ENCODE measurements at regions not wholly inside any gene's neighbourhood (a gene's known extent, or its start where the extent isn't known, plus 50 kb on each side); places are given as distances from the start of the nearest gene placed in this dataset.
"Not testable (repeated sequence)": the region's sequence is repeated elsewhere in the genome, so short reads cannot be mapped to it uniquely, and the experiment has no call there.

- DNase-seq (ENCODE audit: low read depth), result no peak
These were observed 129.9 kb downstream of the SOCS6 start for GRCh38 chr18:70418546-70419311.

DNA sequence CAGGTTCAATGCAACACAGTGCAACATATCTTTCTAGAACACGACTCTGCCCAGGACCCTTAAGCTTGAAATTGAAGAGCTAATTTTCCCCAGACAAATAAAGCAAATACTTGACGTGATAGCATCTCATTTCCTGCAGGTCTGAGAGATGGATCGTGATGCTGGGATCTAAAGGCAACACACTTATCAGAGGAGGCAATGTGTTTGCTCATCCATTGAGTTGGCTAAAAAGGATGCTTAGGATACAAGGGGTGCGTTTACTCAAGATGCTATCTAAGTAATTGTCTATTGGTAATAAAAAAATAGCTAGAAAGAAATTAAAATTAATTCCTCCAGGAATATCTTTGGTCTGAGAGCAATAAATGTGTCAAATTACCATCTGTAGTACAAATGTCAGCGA lies 129.0 kb downstream of the SOCS6 start:
- no peak for DNase-seq (ENCODE audit: low read depth)

- DNase-seq (ENCODE audit: low read depth), result no peak
These were observed 127.7 kb downstream of the SOCS6 start for GRCh38 chr18:70416496-70416895.

DNA sequence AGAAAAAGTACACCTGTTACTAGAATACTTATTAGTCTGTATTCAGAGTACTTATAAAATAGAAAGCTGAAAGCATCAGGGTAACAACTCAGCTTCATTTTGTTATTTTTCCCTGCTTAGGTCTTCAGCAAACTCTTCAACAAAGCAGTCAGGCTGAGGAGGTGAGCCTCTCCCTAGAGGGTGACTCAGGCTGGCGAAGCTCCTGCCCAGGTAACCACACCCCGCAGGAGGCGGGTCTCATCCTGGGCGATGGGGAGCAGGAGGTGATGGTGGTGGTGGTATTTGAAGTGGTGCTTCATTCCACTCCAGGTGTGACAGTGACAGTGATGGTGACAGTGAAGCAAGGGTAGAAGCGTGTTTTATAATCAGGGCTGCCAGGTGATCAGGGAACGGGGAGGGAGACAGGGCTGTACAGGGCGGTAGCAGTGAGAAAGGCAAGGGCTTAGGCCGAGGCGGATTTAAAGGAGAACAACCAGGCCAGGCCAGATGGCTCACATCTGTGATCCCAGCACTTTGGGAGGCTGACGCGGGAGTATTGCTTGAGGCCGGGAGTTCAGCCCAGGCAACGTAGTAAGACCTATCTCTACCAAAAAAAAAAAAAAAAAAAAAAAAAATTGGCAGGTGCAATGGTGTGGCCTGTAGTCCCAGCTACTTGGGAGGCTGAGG lies 127.1 kb downstream of the SOCS6 start:
- DNase-seq (ENCODE audit: low read depth), result no peak

GRCh38 chr18:70414315-70414900 lies 125.6 kb downstream of the SOCS6 start:
- DNase-seq (ENCODE audit: low read depth), result no peak

- DNase-seq (ENCODE audit: low read depth), result no peak
These were observed 124.6 kb downstream of the SOCS6 start for GRCh38 chr18:70413455-70413854.

GRCh38 chr18:70411876-70412435 lies 123.1 kb downstream of the SOCS6 start:
- no peak for DNase-seq (ENCODE audit: low read depth)

- no peak for DNase-seq (ENCODE audit: low read depth)
These were observed 122.5 kb downstream of the SOCS6 start for GRCh38 chr18:70411307-70411706.

DNA sequence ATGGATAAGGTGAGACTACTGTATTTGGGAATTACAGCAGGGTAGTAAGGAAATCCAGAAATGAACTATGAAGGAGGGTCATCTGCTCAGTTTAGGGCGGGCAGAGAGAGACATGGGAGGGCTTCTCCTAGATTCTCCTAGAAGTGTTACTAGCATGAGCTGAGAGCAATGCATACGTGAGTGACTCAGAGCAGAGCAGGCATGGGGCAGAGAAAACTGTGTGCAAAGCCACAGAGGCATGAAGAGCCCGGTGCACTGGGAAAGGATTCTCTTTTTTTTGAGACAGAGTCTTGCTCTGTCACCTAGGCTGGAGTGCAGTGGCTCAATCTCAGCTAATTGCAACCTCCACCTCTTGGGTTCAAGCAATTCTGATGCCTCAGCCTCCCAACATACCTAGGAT lies 116.2 kb downstream of the SOCS6 start:
- DNase-seq (ENCODE audit: low read depth), result no peak

DNA sequence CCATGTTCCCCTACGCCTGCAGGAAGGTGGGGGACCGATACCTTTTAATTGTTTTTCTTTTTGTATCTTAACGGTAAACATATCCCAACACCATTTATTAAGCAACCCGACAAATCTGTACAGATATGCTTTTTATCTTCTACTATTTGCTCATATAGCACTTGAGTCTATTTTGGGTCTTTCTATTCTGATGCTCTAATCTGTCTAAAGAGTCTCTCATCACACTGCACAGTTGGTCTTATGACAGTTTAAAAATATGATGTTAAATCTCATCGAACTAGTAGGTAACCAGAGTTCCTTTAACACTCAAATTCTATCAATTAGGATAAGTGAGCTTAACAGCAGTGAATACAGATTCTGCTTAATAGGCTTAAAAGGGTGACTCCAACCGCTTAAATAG lies 111.6 kb downstream of the SOCS6 start:
- no peak for DNase-seq (ENCODE audit: low read depth)

- DNase-seq (ENCODE audit: low read depth), result no peak
These were observed 109.2 kb downstream of the SOCS6 start for GRCh38 chr18:70398076-70398475.

DNA sequence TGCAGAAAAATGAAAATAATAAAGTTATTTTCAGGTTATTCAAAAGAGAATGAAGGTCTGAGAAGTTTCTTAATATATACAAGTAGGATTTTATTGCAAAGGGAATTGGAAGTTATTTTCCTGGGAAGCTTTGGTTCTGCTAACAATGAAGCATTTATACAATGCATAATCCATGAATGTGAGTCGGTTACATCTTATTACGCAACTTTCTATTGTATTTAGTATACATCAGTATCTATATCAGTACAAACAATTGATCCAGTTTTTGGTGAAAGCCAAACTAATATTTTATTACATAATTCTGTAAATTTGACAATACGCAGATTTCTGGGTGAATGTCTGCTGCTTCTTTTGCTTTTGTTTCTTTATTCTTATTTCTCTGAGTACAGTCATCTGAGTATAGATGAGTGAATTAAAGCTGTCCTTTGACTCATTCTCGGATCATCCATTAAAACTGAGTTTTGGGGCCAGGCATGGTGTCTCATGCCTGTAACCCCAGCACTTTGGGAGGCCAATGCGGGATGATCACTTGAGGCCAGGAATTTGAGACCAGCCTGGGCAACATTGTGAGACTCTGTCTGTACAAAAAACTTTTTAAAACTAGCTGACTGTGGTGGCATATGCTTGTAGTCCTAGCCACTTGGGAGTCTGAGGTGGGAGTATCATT lies 108.5 kb downstream of the SOCS6 start:
- no peak for DNase-seq (ENCODE audit: low read depth)

- DNase-seq (ENCODE audit: low read depth), result not testable (repeated sequence)
These were observed 106.9 kb downstream of the SOCS6 start for GRCh38 chr18:70395771-70396170.

- no peak for DNase-seq (ENCODE audit: low read depth)
These were observed 105.8 kb downstream of the SOCS6 start for GRCh38 chr18:70394672-70395071.

DNA sequence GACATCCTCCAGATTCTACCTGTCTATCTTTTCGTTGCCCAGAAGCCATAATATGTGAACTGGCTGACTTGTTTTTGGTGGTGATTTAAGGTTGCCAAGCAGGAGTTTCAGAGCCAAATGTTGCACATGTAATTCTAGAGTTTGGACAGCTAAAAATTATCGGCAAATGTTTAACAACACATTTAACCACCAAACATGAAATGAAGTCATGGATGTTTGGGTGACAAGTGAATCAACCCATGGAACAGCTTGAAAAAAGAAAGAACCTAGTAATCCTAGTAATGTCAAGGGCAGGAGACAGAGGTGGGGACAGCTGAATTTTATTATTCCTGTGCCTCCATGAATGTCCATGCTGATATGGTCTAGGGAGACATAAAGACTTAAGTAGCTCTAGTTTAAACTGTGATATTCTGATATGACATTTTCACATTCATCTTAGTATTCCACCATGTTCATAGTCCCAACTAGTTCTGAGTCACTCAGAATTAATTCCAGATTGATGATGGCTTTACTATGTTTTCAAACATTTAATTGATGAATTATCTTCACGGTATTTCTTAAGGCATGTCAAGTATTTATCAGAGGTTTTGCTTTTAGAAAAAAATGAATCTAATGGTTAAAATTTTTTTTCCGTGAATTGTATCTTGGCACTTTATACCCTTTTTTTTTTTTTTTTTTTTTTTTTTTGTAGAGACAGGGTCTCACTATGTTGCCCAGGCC lies 101.7 kb downstream of the SOCS6 start:
- DNase-seq (ENCODE audit: low read depth), result no peak

DNA sequence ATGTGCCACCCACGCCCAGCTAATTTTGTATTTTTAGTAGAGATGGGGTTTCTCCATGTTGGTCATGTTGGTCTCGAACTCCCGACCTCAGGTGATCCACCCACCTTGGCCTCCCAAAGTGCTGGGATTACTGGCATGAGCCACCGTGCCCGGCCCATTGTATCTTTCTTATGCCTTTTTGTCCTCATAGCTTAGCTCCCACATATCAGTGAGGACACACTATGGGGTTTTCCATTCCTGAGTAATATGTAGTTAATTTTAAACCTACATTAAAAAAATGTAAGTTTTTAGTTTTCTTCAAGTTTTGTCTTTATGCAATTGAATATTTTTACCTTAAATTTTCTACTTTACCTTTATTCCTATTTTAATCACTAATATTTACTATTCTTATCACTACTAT lies 100.2 kb downstream of the SOCS6 start:
- not testable (repeated sequence) for DNase-seq (ENCODE audit: low read depth)

DNA sequence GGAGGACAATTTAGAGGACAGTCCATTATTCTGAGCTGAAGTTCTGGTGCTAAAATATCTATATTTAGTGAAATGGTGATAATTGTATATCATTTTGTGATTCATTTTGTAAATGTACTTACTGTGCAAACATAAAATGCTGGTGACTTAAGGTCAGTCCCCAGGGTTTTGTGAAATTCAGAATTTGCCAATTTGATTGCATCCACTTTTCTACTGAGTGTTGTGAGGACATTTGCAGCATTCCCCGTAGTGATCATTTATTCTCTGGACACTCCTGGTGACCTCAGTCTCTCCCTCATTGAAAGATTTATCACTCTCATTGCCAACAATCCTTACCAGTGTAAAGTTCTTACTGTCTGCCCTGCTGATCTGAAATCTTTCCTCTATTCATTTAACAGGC lies 98.2 kb downstream of the SOCS6 start:
- DNase-seq (ENCODE audit: low read depth), result no peak

DNA sequence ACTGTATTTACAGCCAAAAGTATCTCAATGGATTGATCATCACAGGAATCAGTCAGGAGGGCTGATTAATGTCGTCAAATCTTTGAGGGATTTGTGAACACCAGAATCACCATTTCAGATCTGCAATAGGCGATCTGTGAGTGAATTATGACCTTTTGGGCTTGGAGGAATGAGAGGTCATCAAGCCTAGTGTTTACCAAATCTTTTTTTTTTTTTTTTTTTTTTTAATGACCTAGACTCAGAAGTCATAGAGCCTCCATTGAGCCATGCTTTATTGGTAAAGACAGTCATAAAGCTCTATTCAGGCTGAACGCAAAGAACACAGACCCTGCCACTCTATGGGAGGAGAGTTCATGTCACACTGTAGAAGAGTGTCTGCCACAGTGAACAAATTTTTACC lies 97.7 kb downstream of the SOCS6 start:
- no peak for DNase-seq (ENCODE audit: low read depth)

- DNase-seq (ENCODE audit: low read depth), result no peak
These were observed 96.6 kb downstream of the SOCS6 start for GRCh38 chr18:70385474-70385873.

DNA sequence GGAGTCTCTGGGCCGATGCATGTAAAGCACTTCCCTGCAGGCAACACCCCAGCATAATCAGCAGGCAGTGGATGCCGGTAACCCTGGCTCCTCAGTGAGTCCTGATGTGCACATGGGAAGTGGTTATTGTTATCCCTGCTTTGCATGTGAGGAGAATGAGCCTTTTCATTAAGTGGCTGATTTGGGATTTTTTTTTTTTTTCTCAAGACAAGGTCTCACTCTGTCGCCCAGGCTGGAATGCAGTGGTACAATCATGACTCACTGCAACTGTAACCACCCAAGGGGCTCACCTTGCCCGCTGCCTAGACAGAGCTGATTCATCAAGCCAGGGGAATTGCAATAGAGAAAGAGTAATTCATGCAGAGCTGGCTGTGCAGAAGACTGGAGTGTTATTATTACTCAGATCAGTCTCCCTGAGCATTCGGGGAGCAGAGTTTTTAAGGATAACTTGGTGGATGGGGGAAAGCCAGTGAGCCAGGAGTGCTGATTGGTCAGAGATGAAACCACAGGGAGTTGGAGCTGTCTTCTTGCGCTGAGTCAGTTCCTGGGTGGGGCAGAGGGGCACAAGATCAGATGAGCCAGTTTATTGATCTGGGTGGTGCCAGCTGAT lies 95.4 kb downstream of the SOCS6 start:
- DNase-seq (ENCODE audit: low read depth), result no peak

DNA sequence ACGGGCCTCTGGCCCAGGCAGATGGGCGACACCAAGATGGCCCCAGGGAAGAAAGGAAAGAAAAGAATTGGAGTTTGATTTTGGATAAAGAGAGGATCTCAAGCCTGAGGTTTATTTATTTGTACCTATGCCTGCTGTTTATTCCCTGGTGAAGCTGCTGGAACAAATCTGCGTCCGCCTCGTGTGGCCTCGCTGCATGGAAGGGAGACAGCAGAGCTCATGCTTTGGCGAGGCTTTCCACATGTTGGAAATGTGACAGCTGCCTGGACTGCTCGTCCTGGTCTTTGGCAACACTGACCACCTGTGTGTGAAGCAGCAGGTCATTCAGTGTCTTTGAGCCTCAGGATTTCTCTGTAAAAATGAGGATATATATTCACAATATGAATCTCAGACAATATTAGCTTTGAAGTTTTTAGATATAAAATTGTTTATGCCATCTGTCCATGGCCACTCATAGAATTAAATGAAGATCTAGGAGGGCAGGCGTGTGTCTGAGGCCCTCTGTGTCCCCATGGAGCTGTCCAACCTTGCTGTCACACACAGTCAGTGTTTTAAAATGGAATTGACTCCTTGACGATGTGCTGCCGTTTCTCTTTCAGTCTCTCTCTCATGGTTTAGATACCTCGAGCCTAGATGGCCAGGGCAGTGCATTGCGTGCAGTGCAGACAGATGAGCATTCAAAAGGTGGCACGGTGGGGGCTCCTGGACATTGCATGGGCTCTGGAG lies 94.3 kb downstream of the SOCS6 start:
- no peak for DNase-seq (ENCODE audit: low read depth)
